Naive thymus-derived CD4-positive, alpha-beta T cell (primary cell): ENCODE measurements at regions not wholly inside any gene's neighbourhood (a gene's known extent, or its start where the extent isn't known, plus 50 kb on each side); places are given as distances from the start of the nearest gene placed in this dataset.

ENCODE experiments used
- ATAC-seq: fragments of 150-1000 bp; cut with Tn5 transposase; 2 replicates; pipeline ENCODE4 v1.10.0; 2021; ENCODE audit warnings: mild to moderate bottlenecking, moderate library complexity
- CTCF ChIA-PET: fragments of 350-600 bp; sonication (Branson Sonifier 250); formaldehyde crosslinking; loops from one replicate; lab custom pipeline; 2021; ENCODE audit warnings: antibody characterized with exemption; lab: Charles Lee
- POLR2A ChIA-PET: fragments of 350-600 bp; sonication (Branson Sonifier 250); formaldehyde crosslinking; loops from one replicate; lab custom pipeline; 2021; ENCODE audit warnings: antibody characterized with exemption, inconsistent platforms; lab: Charles Lee
- DNase-seq, 9 donors: peaks; one replicate each; pipeline versions ENCODE4 v3.0.0 to v3.0.0-alpha.2; 2020 to 2022; ENCODE audit warnings: mixed read lengths in 1 of 9
- H3K27ac ChIP-seq: one replicate; pipeline ENCODE4 v1.7.0; 2013; ENCODE audit warnings: mild to moderate bottlenecking, low read depth, low read length, moderate library complexity
- H3K27me3 ChIP-seq, 2 donors: one replicate each; pipeline ENCODE4 v1.7.0; 2013; ENCODE audit warnings: low read length in 2 of 2, mild to moderate bottlenecking in 2 of 2, moderate library complexity in 2 of 2; ENCODE audit not compliant: control insufficient read depth in 2 of 2, insufficient read depth in 2 of 2
- H3K36me3 ChIP-seq, 3 experiments: 1 replicate in 2 of 3; 2 replicates in 1 of 3; pipeline ENCODE4 v1.7.0; 2013; ENCODE audit warnings: low read length in 3 of 3, mild to moderate bottlenecking in 3 of 3, moderate library complexity in 1 of 3; ENCODE audit not compliant: insufficient read depth in 3 of 3, control insufficient read depth in 2 of 3
- H3K4me1 ChIP-seq, 2 donors: one replicate each; pipeline ENCODE4 v1.7.0; 2013; ENCODE audit warnings: low read length in 2 of 2, mild to moderate bottlenecking in 2 of 2, moderate library complexity in 1 of 2; ENCODE audit not compliant: control insufficient read depth in 2 of 2, insufficient read depth in 2 of 2
- H3K4me3 ChIP-seq: 2 replicates; pipeline ENCODE4 v1.7.0; 2013; ENCODE audit warnings: mild to moderate bottlenecking, low read length
- H3K9me3 ChIP-seq, 3 experiments: 1 replicate in 2 of 3; 2 replicates in 1 of 3; pipeline ENCODE4 v1.7.0; 2013; ENCODE audit warnings: low read length in 3 of 3; ENCODE audit not compliant: control insufficient read depth in 2 of 3
- H3K27ac Mint-ChIP-seq, 9 donors: one replicate each; pipeline ENCODE4 v1.8.0; 2020 to 2022; ENCODE audit warnings: mixed read lengths in 9 of 9, mild to moderate bottlenecking in 8 of 9, moderate library complexity in 5 of 9, inconsistent platforms in 2 of 9
- H3K27me3 Mint-ChIP-seq, 5 donors: one replicate each; pipeline ENCODE4 v1.8.0; 2021 to 2022; ENCODE audit warnings: mixed read lengths in 5 of 5, mild to moderate bottlenecking in 1 of 5
- H3K36me3 Mint-ChIP-seq, 5 donors: one replicate each; pipeline ENCODE4 v1.8.0; 2020 to 2022; ENCODE audit warnings: mixed read lengths in 5 of 5, mild to moderate bottlenecking in 3 of 5, inconsistent platforms in 1 of 5
- H3K4me1 Mint-ChIP-seq, 7 donors: one replicate each; pipeline ENCODE4 v1.8.0; 2020 to 2022; ENCODE audit warnings: mixed read lengths in 7 of 7, mild to moderate bottlenecking in 3 of 7, inconsistent platforms in 1 of 7
- H3K4me3 Mint-ChIP-seq, 10 donors: one replicate each; pipeline ENCODE4 v1.8.0; 2020 to 2022; ENCODE audit warnings: mild to moderate bottlenecking in 10 of 10, mixed read lengths in 10 of 10, moderate library complexity in 6 of 10, inconsistent platforms in 2 of 10
- H3K9me3 Mint-ChIP-seq, 11 donors: one replicate each; pipeline ENCODE4 v1.8.0; 2020 to 2022; ENCODE audit warnings: mixed read lengths in 11 of 11, mild to moderate bottlenecking in 4 of 11, inconsistent platforms in 1 of 11, moderate library complexity in 1 of 11
- intact Hi-C, 2 donors: fragments of 100-400 bp; cut with micrococcal nuclease; formaldehyde crosslinking; loops; one replicate each; pipeline ENCODE4 v1.15.1; 2023

DNA sequence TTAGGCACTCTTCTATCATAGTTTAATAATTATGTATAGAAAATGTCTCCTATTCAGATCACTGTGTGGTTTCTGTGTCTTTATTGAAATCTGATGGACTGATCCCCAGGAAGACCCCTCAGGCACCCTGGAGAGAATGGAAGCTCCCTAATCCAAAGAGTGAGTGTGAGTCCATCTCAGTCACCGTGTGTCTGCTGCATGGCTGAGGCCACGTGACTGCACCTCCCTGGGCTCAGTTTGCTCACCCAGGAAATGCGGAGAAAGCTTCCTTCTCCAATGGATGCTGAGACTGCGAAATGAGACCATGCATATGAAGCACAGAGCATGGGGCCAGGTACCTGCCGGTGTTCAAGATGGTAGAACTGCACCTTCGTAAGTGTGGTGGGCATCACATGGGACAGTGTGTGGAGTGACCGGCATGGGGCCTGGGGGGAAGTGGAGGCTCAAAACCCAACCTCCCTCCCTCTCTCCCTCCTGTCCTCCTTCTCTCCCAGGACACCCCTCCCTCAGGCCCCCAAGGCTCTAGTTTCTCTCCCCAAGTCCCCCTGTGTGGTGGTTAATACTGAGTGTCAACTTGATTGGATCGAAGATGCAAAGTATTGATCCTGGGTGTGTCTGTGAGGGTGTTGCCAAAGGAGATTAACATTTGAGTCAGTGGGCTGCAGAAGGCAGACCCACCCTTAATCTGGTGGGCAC is 557.5 kb downstream of the PTPRU start:
- ChIA-PET POLR2A (no interaction called here), CTCF (no interaction called here)
- Histone ChIP-seq H3K27me3 (no peaks in the 10 kb centered on the region), H3K4me3 (no peak overlapping the region), H3K36me3 (no peaks in the 10 kb centered on the region), H3K9me3 (no peaks in the 10 kb centered on the region), H3K27ac (no peak overlapping the region), H3K4me1 (no peaks in the 10 kb centered on the region)
- Mint-ChIP-seq H3K4me3 (no peak overlapping the region), H3K27ac (no peak overlapping the region), H3K36me3 (peaks cover 0 to 5% (median 3%) of the 10 kb centered on the region in 5 donors), H3K4me1 (peaks cover 0 to 4% (median 0%) of the 10 kb centered on the region in 7 donors), H3K27me3 (peaks cover 0 to 25% (median 6%) of the 10 kb centered on the region in 5 donors), H3K9me3 (peaks cover 0 to 14% (median 6%) of the 10 kb centered on the region in 11 donors)
- no peak for ATAC-seq
- intact Hi-C loops: loop anchor here in 1 of 2 donors (2.0 kb wide), 1 partner anchor 439 kb away; no protein-coding TSS in a partner anchor
- DNase-seq: no peak

DNA sequence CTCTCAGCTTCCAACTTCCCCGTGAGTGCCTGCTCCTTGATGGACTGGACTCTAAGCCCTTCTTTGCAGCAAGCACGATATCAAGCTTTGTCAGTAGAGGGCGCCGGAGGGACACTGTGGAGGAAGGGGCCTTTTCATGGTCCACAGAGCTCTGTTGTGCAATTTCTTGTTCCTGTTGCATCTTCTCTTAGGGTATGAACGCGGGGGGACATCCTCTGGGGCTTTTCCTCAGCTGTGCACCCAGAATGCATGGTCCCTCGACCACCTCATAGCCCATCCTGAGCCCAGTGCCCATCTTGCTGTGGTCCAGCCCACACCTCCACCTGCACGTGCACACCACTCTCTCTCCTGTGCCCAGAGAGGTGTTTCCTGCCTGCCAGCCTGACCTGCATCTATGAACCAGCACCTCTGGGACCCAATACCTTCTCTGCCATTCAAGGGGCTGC is 556.8 kb downstream of the PTPRU start:
- Histone ChIP-seq H3K27me3 (no peaks in the 10 kb centered on the region), H3K36me3 (no peaks in the 10 kb centered on the region), H3K4me3 (no peak overlapping the region), H3K9me3 (no peaks in the 10 kb centered on the region), H3K27ac (no peak overlapping the region), H3K4me1 (no peaks in the 10 kb centered on the region)
- intact Hi-C loops: loop anchor here in 1 of 2 donors (2.0 kb wide), 1 partner anchor 440 kb away; no protein-coding TSS in a partner anchor
- CTCF ChIA-PET: no interaction called here
- POLR2A ChIA-PET: no interaction called here
- H3K9me3 Mint-ChIP-seq: peaks cover 0 to 14% (median 6%) of the 10 kb centered on the region in 11 donors
- DNase-seq: peak in 6 of 9 donors; percentile 6 to 74 (median 15)
- no peak overlapping the region for H3K4me3 Mint-ChIP-seq
- peaks cover 0 to 5% (median 3%) of the 10 kb centered on the region in 5 donors for H3K36me3 Mint-ChIP-seq
- H3K27ac Mint-ChIP-seq: no peak overlapping the region
- peaks cover 0 to 28% (median 6%) of the 10 kb centered on the region in 5 donors for H3K27me3 Mint-ChIP-seq
- peaks cover 0 to 4% (median 0%) of the 10 kb centered on the region in 7 donors for H3K4me1 Mint-ChIP-seq
- peak; percentile 52 for ATAC-seq

DNA sequence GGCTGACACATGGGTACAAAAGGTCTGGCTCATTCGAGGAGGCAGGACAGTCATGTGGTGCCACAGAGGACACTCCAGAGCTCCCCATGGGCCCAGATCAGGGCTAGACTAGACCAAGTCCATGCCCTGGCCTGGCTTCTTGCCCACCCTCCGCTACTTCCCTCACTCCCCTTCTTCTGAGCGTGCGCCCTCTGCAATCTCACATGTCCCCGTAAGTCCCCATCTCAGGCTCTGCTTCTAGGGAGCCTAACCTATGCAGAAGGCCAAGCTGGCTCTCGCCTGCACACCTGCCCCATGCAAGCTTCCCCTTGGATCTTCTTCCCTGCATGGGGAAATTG is 553.6 kb downstream of the PTPRU start:
- H3K4me1 Mint-ChIP-seq: peaks cover 0 to 4% (median 0%) of the 10 kb centered on the region in 7 donors
- H3K27me3 Mint-ChIP-seq: peaks cover 0 to 40% (median 6%) of the 10 kb centered on the region in 5 donors
- ATAC-seq (no peak), DNase-seq (no peak)
- H3K27me3 ChIP-seq: no peaks in the 10 kb centered on the region
- ChIA-PET CTCF (no interaction called here), POLR2A (no interaction called here)
- H3K4me3 Mint-ChIP-seq: no peak overlapping the region
- intact Hi-C loops: no loop called here
- no peaks in the 10 kb centered on the region for H3K9me3 ChIP-seq
- H3K36me3 ChIP-seq: no peaks in the 10 kb centered on the region
- no peak overlapping the region for H3K27ac Mint-ChIP-seq
- peaks cover 0 to 5% (median 3%) of the 10 kb centered on the region in 11 donors for H3K9me3 Mint-ChIP-seq
- H3K27ac ChIP-seq: no peak overlapping the region
- H3K36me3 Mint-ChIP-seq: no peaks in the 10 kb centered on the region
- no peaks in the 10 kb centered on the region for H3K4me1 ChIP-seq
- no peak overlapping the region for H3K4me3 ChIP-seq

DNA sequence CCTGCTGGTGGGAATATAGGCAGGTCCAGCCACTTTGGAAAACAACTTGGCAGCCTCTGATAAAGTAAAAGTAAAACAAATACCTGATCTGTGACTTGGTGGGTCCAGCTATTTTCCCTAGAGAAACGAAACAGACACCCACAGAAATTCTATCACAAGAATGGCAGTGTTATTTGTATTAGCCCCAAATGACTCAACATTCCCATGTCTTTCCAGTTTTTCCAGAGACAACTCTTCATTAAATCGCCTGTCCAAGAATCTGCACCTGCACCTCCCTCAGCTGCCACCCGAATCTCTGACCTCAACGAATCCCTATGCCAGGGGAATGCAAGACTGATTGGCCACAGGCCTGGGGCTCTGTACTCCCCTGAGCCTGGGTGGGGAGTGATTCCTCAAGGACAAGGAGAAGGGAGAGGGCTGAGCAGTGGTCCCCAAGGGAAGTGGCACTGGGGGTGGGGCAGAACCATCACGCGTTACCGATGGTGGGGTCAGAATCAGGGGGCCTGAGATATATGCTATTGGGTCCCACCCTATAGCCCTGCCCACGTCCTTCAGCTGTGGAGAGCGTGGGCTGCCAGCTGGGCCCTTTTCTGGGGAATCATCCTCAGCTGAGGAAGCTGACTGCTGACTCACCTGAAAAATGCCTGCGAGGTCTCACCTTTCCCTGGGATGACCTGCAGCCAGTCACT is 553.0 kb downstream of the PTPRU start:
- no peak overlapping the region for H3K27ac ChIP-seq
- H3K9me3 Mint-ChIP-seq: peaks cover 0 to 3% (median 0%) of the 10 kb centered on the region in 11 donors
- intact Hi-C loops: no loop called here
- H3K9me3 ChIP-seq: no peaks in the 10 kb centered on the region
- H3K4me3 ChIP-seq: no peak overlapping the region
- H3K27me3 Mint-ChIP-seq: peaks cover 0 to 40% (median 6%) of the 10 kb centered on the region in 5 donors
- no peak for DNase-seq
- POLR2A ChIA-PET: no interaction called here
- CTCF ChIA-PET: no interaction called here
- H3K4me1 Mint-ChIP-seq: peaks cover 0 to 4% (median 0%) of the 10 kb centered on the region in 7 donors
- no peak overlapping the region for H3K27ac Mint-ChIP-seq
- no peak for ATAC-seq
- H3K4me3 Mint-ChIP-seq: no peak overlapping the region
- H3K27me3 ChIP-seq: no peaks in the 10 kb centered on the region
- no peaks in the 10 kb centered on the region for H3K36me3 ChIP-seq
- no peaks in the 10 kb centered on the region for H3K36me3 Mint-ChIP-seq
- no peaks in the 10 kb centered on the region for H3K4me1 ChIP-seq

DNA sequence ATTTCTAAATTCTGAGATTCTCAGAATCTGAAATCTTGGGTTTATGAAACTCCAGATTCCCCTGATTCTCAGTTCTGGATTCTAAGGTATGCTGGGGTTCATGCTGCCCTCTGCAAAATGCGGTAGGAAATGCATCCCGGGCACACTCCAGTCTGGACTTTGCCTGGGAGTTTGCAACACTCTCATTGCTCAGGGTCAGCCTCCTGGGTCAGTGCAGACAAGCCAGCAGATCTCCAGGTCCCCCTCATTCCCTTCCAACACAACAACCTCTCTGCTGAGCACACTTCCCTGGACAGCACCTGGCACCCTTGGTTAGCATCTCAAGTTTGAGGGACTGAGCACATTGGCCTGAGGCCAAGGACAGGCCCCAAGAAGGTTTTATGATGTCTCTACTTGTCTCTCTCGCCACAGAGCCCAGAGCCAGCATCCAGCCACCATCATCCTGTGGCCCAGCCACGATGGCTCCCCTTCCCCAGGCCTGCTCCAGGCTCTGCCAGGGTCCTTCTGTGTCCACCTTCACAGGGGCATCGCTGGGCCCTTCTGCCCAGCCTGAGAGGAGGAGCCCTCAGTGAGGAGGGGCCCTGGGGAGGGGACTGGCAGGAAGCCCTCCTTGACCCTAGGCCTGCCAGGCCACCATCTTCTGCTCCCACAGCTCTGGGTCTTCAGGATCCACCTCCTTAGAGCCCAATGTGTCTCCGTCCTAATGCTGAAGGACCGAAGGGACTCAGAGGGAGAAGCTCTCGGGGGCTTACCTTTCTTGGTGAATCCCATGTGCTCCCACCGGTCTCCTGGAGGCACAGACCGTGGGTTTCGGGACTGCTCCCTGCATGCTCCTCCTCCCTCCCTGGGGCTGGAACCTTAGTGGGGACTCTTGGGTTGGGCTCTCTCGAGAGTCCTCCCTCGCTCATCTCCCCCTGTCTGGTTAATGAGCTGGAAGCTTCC is 550.7 kb downstream of the PTPRU start:
- H3K27me3 ChIP-seq: no peaks in the 10 kb centered on the region
- Mint-ChIP-seq H3K4me3 (no peak overlapping the region), H3K4me1 (no peaks in the 10 kb centered on the region), H3K9me3 (peaks cover 0 to 3% (median 0%) of the 10 kb centered on the region in 11 donors), H3K36me3 (no peaks in the 10 kb centered on the region), H3K27ac (no peak overlapping the region), H3K27me3 (peaks cover 0 to 26% (median 7%) of the 10 kb centered on the region in 5 donors)
- H3K4me3 ChIP-seq: no peak overlapping the region
- H3K27ac ChIP-seq: no peak overlapping the region
- ChIA-PET POLR2A (no interaction called here), CTCF (no interaction called here)
- peak in 1 of 9 donors; percentile 3 for DNase-seq
- intact Hi-C loops: no loop called here
- ATAC-seq: no peak
- no peaks in the 10 kb centered on the region for H3K36me3 ChIP-seq
- no peaks in the 10 kb centered on the region for H3K4me1 ChIP-seq
- no peaks in the 10 kb centered on the region for H3K9me3 ChIP-seq

DNA sequence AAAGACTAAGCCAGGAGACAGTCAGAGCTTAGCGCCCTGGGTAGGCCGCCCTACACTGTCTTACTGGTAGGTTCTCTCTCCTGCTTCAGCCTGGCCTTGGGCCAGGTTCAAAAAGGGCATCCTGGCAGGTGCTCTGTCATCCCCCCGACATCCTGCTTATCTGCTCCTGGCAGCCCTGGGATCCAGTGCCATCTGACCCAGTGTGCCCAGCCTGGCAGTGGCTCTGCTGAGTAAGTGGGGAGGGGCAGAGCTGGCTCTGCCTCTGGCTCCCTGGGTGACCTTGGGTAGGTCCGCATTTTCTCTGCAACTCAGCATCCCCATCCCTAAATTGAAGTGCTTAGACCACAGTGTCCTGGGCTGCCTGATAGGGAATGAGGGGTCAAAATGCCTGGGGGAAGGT is 549.9 kb downstream of the PTPRU start:
- intact Hi-C loops: no loop called here
- Mint-ChIP-seq H3K4me3 (no peak overlapping the region), H3K27me3 (peaks cover 0 to 30% (median 8%) of the 10 kb centered on the region in 5 donors), H3K27ac (no peak overlapping the region), H3K4me1 (no peaks in the 10 kb centered on the region), H3K9me3 (peaks cover 0 to 2% (median 0%) of the 10 kb centered on the region in 11 donors), H3K36me3 (no peaks in the 10 kb centered on the region)
- CTCF ChIA-PET: no interaction called here
- no peak overlapping the region for H3K4me3 ChIP-seq
- H3K27ac ChIP-seq: no peak overlapping the region
- ATAC-seq (no peak), DNase-seq (no peak)
- H3K36me3 ChIP-seq: no peaks in the 10 kb centered on the region
- no peaks in the 10 kb centered on the region for H3K9me3 ChIP-seq
- POLR2A ChIA-PET: no interaction called here
- no peaks in the 10 kb centered on the region for H3K27me3 ChIP-seq
- H3K4me1 ChIP-seq: no peaks in the 10 kb centered on the region
